Nephron progenitor cell (in vitro differentiated cells): ENCODE measurements at regions not wholly inside any gene's neighbourhood (a gene's known extent, or its start where the extent isn't known, plus 50 kb on each side); places are given as distances from the start of the nearest gene placed in this dataset.

ENCODE experiments used
- DNase-seq: peaks from one replicate; pipeline ENCODE4 v3.0.0; 2021
- H3K27ac Mint-ChIP-seq: 2 replicates; pipeline ENCODE4 v1.8.0; 2021; ENCODE audit warnings: mild to moderate bottlenecking, moderate library complexity, mixed read lengths
- H3K27me3 Mint-ChIP-seq: 2 replicates; pipeline ENCODE4 v1.8.0; 2021; ENCODE audit warnings: mild to moderate bottlenecking, low read depth, mixed read lengths; ENCODE audit not compliant: poor library complexity
- H3K36me3 Mint-ChIP-seq: 2 replicates; pipeline ENCODE4 v1.8.0; 2021; ENCODE audit warnings: low read depth, mixed read lengths
- H3K4me1 Mint-ChIP-seq: 2 replicates; pipeline ENCODE4 v1.8.0; 2021; ENCODE audit warnings: mixed read lengths
- H3K4me3 Mint-ChIP-seq: 2 replicates; pipeline ENCODE4 v1.8.0; 2021; ENCODE audit warnings: mild to moderate bottlenecking, moderate library complexity, mixed read lengths
- H3K9me3 Mint-ChIP-seq: 2 replicates; pipeline ENCODE4 v1.8.0; 2021; ENCODE audit warnings: mild to moderate bottlenecking, moderate library complexity, mixed read lengths
- TF ChIP-seq, protein P1 (sequence below): fragments of 200-600 bp; sonication (generic); IDR thresholded peaks from 2 replicates; pipeline ENCODE4 v1.5.0; 2021; ENCODE audit warnings: antibody characterized with exemption

DNA sequence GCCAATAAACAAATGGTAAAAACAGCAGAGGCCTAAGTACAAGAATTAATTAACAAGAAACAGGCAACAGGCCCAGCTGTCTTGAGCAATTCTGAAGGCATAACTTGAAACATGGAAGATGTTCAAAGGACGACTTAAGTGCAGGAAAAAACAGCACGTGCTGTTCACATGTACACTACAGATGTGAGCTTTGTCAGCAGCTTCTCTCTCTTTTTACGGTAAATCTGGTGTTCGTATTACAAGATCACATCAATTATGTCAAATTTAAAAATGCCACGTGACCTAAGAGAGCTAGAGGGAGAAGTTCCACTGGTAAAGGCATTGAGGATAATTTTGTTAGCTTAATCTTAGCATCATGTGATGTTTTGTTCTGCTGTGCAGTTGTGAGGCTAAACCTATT lies 281.1 kb downstream of the PSAT1 start:
- DNase-seq = no peak
- Mint-ChIP-seq H3K36me3 (no peaks in the 10 kb centered on the region), H3K4me1 (peaks cover 17% of the 10 kb centered on the region), H3K27ac (no peak overlapping the region), H3K9me3 (no peaks in the 10 kb centered on the region), H3K27me3 (peaks cover under 1% of the 10 kb centered on the region), H3K4me3 (no peak overlapping the region)
- TF ChIP-seq, protein P1, sequence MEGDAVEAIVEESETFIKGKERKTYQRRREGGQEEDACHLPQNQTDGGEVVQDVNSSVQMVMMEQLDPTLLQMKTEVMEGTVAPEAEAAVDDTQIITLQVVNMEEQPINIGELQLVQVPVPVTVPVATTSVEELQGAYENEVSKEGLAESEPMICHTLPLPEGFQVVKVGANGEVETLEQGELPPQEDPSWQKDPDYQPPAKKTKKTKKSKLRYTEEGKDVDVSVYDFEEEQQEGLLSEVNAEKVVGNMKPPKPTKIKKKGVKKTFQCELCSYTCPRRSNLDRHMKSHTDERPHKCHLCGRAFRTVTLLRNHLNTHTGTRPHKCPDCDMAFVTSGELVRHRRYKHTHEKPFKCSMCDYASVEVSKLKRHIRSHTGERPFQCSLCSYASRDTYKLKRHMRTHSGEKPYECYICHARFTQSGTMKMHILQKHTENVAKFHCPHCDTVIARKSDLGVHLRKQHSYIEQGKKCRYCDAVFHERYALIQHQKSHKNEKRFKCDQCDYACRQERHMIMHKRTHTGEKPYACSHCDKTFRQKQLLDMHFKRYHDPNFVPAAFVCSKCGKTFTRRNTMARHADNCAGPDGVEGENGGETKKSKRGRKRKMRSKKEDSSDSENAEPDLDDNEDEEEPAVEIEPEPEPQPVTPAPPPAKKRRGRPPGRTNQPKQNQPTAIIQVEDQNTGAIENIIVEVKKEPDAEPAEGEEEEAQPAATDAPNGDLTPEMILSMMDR = no peak

DNA sequence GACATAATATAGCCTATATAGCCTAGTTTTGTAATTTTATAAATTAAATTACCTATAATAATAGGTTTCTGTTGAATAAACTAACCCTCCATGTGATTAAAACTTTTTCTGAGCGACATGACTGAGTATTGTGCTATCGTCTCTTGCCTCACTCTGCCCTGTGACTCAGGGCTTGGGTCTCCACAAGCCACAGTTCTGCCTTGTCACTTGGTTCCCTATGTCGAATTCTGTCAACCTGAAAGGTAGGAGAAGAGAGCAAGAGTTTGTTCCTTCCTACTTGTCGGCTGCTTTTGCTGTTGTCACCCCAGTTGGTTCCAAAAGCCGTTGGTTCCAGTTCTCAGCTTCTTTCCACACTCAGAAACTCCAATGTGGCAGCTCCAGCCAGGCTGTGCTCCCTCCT lies 285.9 kb downstream of the PSAT1 start:
- peaks cover 5% of the 10 kb centered on the region for H3K9me3 Mint-ChIP-seq
- TF ChIP-seq, protein P1 = no peak
- no peak overlapping the region for H3K27ac Mint-ChIP-seq
- H3K36me3 Mint-ChIP-seq = no peaks in the 10 kb centered on the region
- H3K4me3 Mint-ChIP-seq = no peak overlapping the region
- peaks cover 3% of the 10 kb centered on the region for H3K27me3 Mint-ChIP-seq
- no peaks in the 10 kb centered on the region for H3K4me1 Mint-ChIP-seq
- no peak for DNase-seq

DNA sequence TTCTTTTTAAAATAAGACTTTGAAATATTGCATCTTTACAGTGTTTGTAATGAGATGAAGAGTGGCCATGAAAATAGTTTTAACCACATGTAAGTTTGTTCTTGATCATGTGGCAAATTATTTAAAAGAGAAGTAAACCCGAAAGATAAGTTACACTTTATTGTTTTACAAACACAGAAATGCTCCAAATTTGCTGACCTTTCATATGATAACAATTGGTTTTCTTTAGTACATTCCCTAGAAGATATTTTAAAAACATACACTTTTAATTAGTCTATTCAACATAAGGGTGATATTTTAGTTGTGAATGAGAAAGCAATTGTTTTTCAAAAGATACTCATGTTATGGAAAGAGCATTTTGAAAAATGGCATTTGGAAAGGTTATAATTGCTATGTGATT lies 287.7 kb downstream of the PSAT1 start:
- H3K4me1 Mint-ChIP-seq = no peaks in the 10 kb centered on the region

DNA sequence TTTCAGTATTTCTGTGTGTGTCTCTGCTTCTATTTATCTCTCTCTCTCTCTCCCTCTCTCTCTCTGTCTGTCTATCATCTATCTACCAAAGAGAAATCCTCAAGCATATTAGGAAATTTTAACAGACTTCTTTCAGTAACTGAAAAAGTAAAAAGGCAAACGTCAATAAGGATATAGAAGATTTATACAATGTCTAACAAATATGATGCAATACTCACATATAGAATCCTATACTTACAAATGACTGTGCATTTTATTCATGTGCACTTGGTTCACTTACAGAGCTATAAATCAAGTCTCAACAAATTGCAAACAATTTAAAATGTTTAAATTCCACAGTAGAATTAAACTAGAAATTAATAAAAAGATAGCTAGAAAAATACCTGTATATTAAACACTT lies 289.0 kb downstream of the PSAT1 start:
- H3K4me1 Mint-ChIP-seq = no peaks in the 10 kb centered on the region
- peaks cover 7% of the 10 kb centered on the region for H3K27me3 Mint-ChIP-seq
- no peak overlapping the region for H3K27ac Mint-ChIP-seq
- TF ChIP-seq, protein P1 = no peak
- no peak for DNase-seq
- peaks cover 15% of the 10 kb centered on the region for H3K9me3 Mint-ChIP-seq
- no peaks in the 10 kb centered on the region for H3K36me3 Mint-ChIP-seq
- no peak overlapping the region for H3K4me3 Mint-ChIP-seq

More for the DNA sequence above, 287.7 kb downstream of the PSAT1 start:
- no peak for DNase-seq
- Mint-ChIP-seq H3K36me3 (no peaks in the 10 kb centered on the region), H3K27ac (no peak overlapping the region), H3K27me3 (peaks cover 5% of the 10 kb centered on the region), H3K9me3 (peaks cover 12% of the 10 kb centered on the region), H3K4me3 (no peak overlapping the region)
- TF ChIP-seq, protein P1 = no peak

DNA sequence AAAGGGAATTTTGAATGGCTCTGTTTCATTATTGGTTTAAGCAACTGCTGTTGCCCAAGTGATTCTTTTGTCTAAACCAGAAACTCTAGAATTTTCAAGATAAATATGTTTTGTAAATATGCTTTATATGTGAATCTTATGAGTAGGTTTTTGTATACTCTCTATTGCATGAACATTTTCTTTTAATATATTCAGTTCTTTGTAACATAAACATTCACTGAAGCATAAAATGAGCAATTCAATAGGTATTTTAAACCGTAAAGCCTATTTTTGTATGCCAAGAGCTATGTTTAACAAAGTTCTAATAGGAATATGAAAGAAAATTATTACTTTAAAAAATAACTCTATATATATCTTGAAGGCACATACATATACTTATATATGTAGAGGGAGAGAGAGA lies 293.1 kb downstream of the PSAT1 start:
- TF ChIP-seq, protein P1 = no peak
- DNase-seq = no peak
- H3K4me1 Mint-ChIP-seq = no peaks in the 10 kb centered on the region
- peaks cover 7% of the 10 kb centered on the region for H3K27me3 Mint-ChIP-seq
- H3K4me3 Mint-ChIP-seq = no peak overlapping the region
- no peaks in the 10 kb centered on the region for H3K36me3 Mint-ChIP-seq
- peaks cover 15% of the 10 kb centered on the region for H3K9me3 Mint-ChIP-seq
- H3K27ac Mint-ChIP-seq = no peak overlapping the region

DNA sequence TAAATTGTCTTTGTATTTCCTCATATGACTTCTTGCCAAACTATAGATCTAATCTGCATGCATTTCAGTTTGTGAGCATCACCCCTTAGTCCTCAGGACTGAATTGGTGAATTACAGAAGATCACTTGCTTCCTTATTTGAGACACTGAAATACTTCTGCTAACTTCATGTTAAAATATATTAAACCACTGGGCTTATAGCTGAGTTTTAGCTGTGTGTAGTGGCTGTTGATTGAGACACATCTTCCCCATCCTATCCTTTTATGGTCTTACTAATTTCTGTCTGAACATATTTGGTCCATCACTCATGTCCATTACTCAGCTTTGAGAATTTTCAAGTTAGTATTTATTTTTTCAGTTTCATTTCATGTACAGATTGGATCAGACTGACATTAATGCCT lies 295.9 kb downstream of the PSAT1 start:
- no peaks in the 10 kb centered on the region for H3K4me1 Mint-ChIP-seq
- H3K36me3 Mint-ChIP-seq = no peaks in the 10 kb centered on the region
- DNase-seq = no peak
- H3K4me3 Mint-ChIP-seq = no peak overlapping the region
- H3K27me3 Mint-ChIP-seq = peaks cover 4% of the 10 kb centered on the region
- TF ChIP-seq, protein P1 = no peak
- H3K9me3 Mint-ChIP-seq = peaks cover 15% of the 10 kb centered on the region
- H3K27ac Mint-ChIP-seq = no peak overlapping the region
